GM12891 (cell line): ENCODE measurements at regions not wholly inside any gene's neighbourhood (a gene's known extent, or its start where the extent isn't known, plus 50 kb on each side); places are given as distances from the start of the nearest gene placed in this dataset.

Experiments used
- POLR2A ChIP-seq: IDR thresholded peaks from 2 replicates; pipeline ENCODE4 v1.6.1; 2011; ENCODE audit warnings: low read depth, low read length, control low read depth
- POU2F2 ChIP-seq: IDR thresholded peaks from 2 replicates; pipeline ENCODE4 v1.6.1; 2011; ENCODE audit warnings: low read depth, mild to moderate bottlenecking, control low read depth, low read length, moderate library complexity
- TAF1 ChIP-seq: IDR thresholded peaks from 2 replicates; pipeline ENCODE4 v1.6.1; 2011; ENCODE audit warnings: low read depth, low read length, control low read depth

GRCh38 chr12:24489939-24490338, 459.0 kb downstream of the BCAT1 start:
- TF ChIP-seq TAF1 (no peak), POLR2A (no peak), POU2F2 (no peak)
